Suprapubic skin (tissue), 4 donors: ENCODE measurements at regions not wholly inside any gene's neighbourhood (a gene's known extent, or its start where the extent isn't known, plus 50 kb on each side); places are given as distances from the start of the nearest gene placed in this dataset.
"Not testable (repeated sequence)": the region's sequence is repeated elsewhere in the genome, so short reads cannot be mapped to it uniquely, and the experiment has no call there.

Experiments
- DNase-seq, 2 donors: peaks; one replicate each; pipeline ENCODE4 v3.0.0-alpha.2; 2019; ENCODE audit warnings: low spot score in 2 of 2
- H3K27ac ChIP-seq: fragments of 200-600 bp; sonication (generic); one replicate; pipeline ENCODE4 v1.5.1; 2019
- H3K27me3 ChIP-seq: fragments of 200-600 bp; sonication (generic); one replicate; pipeline ENCODE4 v1.5.1; 2019
- H3K36me3 ChIP-seq: fragments of 200-600 bp; sonication (generic); one replicate; pipeline ENCODE4 v1.5.1; 2019
- H3K4me1 ChIP-seq: fragments of 200-600 bp; sonication (generic); one replicate; pipeline ENCODE4 v1.5.1; 2019
- H3K4me3 ChIP-seq: fragments of 200-600 bp; sonication (generic); one replicate; pipeline ENCODE4 v1.5.1; 2019; ENCODE audit warnings: mild to moderate bottlenecking
- H3K9me3 ChIP-seq: fragments of 200-600 bp; sonication (generic); one replicate; pipeline ENCODE4 v1.5.1; 2019
- EP300 ChIP-seq: sonication (generic); formaldehyde crosslinking; IDR thresholded peaks from one replicate; pipeline ENCODE4 v1.6.1; 2017; ENCODE audit warnings: antibody characterized with exemption
- POLR2A ChIP-seq, 2 donors: fragments of 450-650 bp; IDR thresholded peaks; one replicate each; pipeline ENCODE4 v1.6.1; 2017; ENCODE audit warnings: antibody characterized with exemption in 2 of 2, mild to moderate bottlenecking in 2 of 2, moderate library complexity in 2 of 2
- POLR2AphosphoS5 ChIP-seq, 3 donors: sonication (generic); formaldehyde crosslinking; IDR thresholded peaks; one replicate each; pipeline ENCODE4 v1.6.1; 2017; ENCODE audit warnings: antibody characterized with exemption in 3 of 3
- WGBS: methylation state at CpG from one replicate; pipeline ENCODE4 v1.1.5; 2018; 5-methylcytosine and 5-hydroxymethylcytosine counted together
- TF ChIP-seq, protein P1 (sequence below), 2 donors: fragments of 200-600 bp in 1 of 2; fragments of 450-650 bp in 1 of 2; sonication (generic) in 1 of 2; IDR thresholded peaks; one replicate each; pipeline ENCODE4 v1.5.1; 2016 to 2019; ENCODE audit warnings: antibody characterized with exemption in 2 of 2, mild to moderate bottlenecking in 1 of 2, moderate library complexity in 1 of 2

DNA sequence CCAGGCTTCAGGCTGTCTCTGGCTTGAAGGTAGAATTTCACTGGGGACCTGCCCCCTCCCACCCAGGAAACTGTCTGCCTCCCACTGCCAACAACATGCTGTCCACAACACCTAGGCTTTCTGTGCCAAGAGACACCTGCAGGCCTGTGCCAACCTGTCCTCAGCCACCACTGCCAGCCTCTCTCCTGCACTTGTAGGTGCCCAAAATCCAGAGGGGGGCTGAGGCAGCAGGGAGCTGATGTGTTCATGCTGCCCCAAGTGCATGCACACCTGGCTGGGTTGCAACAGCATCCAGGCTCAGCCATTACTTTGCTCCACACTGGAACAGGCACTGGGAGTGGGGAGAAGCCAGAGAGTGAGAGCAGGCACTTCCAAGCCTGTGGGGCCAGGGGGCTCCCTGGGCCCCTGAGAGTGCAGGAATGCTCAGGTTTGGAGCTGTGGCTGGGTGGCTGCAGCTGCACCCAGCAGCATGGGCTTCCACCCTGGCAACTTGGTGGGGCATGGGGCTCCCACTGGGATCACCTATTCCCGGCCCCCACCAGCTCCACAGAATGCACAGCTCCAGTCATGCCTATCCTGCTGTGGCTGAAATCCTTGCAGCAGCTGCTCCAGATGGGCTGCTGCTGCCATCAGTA is 218.1 kb upstream of the OBI1 start:
- Histone ChIP-seq H3K27ac (no peak overlapping the region), H3K27me3 (no peaks in the 10 kb centered on the region), H3K4me1 (no peaks in the 10 kb centered on the region), H3K36me3 (no peaks in the 10 kb centered on the region), H3K9me3 (no peaks in the 10 kb centered on the region), H3K4me3 (no peak overlapping the region)
- TF ChIP-seq POLR2A (IDR thresholded peaks at IDR 0.05) (no peak), EP300 (no peak), POLR2AphosphoS5 (IDR thresholded peaks at IDR 0.05) (no peak)
- TF ChIP-seq, protein P1, sequence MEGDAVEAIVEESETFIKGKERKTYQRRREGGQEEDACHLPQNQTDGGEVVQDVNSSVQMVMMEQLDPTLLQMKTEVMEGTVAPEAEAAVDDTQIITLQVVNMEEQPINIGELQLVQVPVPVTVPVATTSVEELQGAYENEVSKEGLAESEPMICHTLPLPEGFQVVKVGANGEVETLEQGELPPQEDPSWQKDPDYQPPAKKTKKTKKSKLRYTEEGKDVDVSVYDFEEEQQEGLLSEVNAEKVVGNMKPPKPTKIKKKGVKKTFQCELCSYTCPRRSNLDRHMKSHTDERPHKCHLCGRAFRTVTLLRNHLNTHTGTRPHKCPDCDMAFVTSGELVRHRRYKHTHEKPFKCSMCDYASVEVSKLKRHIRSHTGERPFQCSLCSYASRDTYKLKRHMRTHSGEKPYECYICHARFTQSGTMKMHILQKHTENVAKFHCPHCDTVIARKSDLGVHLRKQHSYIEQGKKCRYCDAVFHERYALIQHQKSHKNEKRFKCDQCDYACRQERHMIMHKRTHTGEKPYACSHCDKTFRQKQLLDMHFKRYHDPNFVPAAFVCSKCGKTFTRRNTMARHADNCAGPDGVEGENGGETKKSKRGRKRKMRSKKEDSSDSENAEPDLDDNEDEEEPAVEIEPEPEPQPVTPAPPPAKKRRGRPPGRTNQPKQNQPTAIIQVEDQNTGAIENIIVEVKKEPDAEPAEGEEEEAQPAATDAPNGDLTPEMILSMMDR (IDR thresholded peaks at IDR 0.05) = no peak
- no CpG with 5 or more reads among the region's 1 CpG for WGBS
- no peak for DNase-seq

DNA sequence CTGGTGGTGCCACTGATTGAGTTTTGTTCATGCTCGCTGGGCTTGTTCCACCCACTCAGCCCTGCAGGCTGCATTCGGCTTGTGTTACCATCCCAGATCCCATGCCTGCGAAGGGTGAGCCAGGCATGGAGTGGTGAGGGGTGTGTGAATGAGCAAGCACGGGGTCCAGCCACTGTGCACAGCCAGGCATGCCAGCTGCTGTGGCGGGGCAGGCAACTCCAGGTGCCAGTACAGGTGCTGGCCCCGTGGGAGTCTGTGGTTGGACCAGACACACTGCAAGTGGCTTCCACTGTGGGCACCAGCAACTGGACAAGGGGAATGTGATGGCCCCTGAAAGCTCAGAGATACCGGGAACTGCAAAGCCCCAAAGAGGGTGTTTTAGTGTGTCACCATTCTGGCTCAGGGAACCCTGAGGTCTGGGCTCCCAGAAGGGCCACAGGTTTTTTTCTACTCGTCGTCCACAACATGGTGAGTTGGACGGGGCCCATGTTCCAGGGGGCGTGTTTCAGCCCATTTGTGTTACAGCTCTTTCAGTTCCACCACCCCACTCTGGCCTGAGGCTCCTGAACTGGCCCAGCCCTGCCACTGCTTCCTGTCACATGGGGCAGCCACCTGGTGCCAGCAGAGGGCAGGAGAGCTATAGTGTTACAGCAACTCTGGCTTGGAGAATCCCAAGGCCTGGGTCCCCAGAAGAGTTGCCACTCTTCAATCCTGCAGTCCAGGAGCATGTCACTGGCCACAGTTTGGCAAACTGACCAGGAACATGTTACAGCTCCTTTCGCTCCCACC is 217.0 kb upstream of the OBI1 start:
- TF ChIP-seq, protein P1 (IDR thresholded peaks at IDR 0.05) = no peak
- TF ChIP-seq POLR2A (IDR thresholded peaks at IDR 0.05) (no peak), EP300 (no peak), POLR2AphosphoS5 (IDR thresholded peaks at IDR 0.05) (no peak)
- H3K4me3 ChIP-seq = no peak overlapping the region
- no peaks in the 10 kb centered on the region for H3K9me3 ChIP-seq
- no peaks in the 10 kb centered on the region for H3K36me3 ChIP-seq
- no peak overlapping the region for H3K27ac ChIP-seq
- no peaks in the 10 kb centered on the region for H3K4me1 ChIP-seq
- no peaks in the 10 kb centered on the region for H3K27me3 ChIP-seq
- DNase-seq = no peak
- 90% methylated on average over 7 of the region's 12 CpGs for WGBS

DNA sequence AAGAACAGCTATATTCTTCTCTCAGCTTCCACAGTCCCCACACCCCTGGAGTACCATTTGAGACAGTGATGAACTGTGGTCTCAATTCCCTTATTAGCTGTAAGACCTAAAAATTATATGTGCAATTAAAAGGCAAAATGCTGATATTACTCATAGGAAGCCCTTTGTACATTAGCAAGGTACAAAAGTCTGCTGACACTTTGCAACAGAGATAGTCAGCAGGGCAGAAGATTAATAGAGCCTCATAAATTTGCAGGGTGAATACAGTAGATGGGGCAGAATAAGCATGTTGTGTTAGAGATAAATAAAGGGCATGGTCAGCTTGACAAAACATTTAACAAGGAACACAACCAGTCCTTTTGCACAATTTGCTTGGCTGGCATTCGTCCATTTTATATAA is 210.0 kb upstream of the OBI1 start:
- DNase-seq = no peak
- Histone ChIP-seq H3K4me3 (no peak overlapping the region), H3K36me3 (no peaks in the 10 kb centered on the region), H3K27ac (no peak overlapping the region), H3K9me3 (no peaks in the 10 kb centered on the region), H3K4me1 (no peaks in the 10 kb centered on the region), H3K27me3 (no peaks in the 10 kb centered on the region)
- 61% methylated on average over 1 of the region's 1 CpG for WGBS
- TF ChIP-seq POLR2A (IDR thresholded peaks at IDR 0.05) = no peak

DNA sequence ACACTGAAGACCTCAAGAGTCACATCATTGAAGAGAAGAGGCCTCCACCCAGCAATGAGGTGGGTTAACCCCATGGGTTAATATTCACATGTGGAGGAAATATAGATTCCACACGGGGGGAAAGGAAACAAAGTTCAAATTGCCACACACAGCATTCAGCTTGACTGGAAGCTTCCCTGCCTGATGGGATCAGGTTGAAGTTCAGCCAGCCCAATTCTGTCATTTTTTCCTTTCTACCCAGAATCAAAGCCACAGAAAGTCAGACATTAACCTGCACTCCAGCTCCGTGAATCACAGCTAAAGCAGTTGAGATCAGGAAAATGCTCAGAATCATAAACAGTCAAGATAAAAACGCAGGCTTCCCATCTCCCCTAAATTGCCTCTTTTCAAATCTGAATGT is 208.7 kb upstream of the OBI1 start:
- H3K27me3 ChIP-seq = no peaks in the 10 kb centered on the region
- no peak overlapping the region for H3K4me3 ChIP-seq
- WGBS = 67% methylated on average over 3 of the region's 3 CpGs

DNA sequence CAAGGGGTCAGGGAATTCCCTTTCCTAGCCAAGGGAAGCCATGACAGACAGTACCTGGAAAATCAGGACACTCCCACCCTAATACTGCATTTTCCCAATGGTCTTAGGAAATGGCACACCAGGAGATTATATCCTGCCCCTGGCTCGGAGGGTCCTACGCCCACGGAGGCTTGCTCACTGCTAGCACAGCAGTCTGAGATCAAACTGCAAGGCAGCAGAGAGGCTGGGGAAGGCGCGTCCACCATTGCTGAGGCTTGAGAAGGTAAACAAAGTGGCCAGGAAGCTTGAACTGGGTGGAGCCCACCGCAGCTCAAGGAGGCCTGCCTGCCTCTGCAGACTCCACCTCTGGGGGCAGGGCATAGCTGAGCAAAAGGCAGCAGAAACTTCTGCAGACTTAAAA is 207.1 kb upstream of the OBI1 start:
- not testable (repeated sequence) for H3K27ac ChIP-seq, H3K4me3 ChIP-seq, DNase-seq, H3K9me3 ChIP-seq, H3K4me1 ChIP-seq, H3K36me3 ChIP-seq, H3K27me3 ChIP-seq
- WGBS = 65% methylated on average over 2 of the region's 6 CpGs

More for the DNA sequence above, 208.7 kb upstream of the OBI1 start:
- Histone ChIP-seq H3K9me3 (no peaks in the 10 kb centered on the region), H3K27ac (no peak overlapping the region), H3K4me1 (no peaks in the 10 kb centered on the region), H3K36me3 (no peaks in the 10 kb centered on the region)
- TF ChIP-seq POLR2A (IDR thresholded peaks at IDR 0.05) = no peak
- TF ChIP-seq EP300 = no peak
- no peak for TF ChIP-seq POLR2AphosphoS5 (IDR thresholded peaks at IDR 0.05)
- TF ChIP-seq, protein P1 (IDR thresholded peaks at IDR 0.05) = no peak
- no peak for DNase-seq

DNA sequence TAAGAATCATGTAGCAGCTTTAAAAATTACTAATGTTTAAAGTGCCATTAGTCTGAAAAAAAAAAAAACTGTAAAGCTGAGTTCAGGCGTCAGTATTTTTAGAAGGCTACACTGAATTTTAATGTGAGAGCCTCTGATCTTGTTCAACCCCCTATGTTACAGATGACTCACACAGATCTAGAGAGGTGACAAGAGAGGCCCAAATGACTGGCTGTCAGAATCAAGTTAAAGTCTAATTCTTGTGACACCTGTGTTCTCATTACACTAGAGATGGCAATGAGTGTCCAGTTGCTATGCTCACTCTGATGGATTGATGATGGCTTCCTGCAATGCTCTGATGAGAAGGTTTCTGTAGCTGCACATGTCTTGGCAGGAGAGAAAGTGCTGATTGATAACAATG is 203.5 kb upstream of the OBI1 start:
- H3K9me3 ChIP-seq = no peaks in the 10 kb centered on the region
- H3K36me3 ChIP-seq = no peaks in the 10 kb centered on the region
- no peak overlapping the region for H3K27ac ChIP-seq
- 62% methylated on average over 1 of the region's 1 CpG for WGBS
- DNase-seq = no peak
- no peaks in the 10 kb centered on the region for H3K27me3 ChIP-seq
- H3K4me1 ChIP-seq = no peaks in the 10 kb centered on the region
- H3K4me3 ChIP-seq = no peak overlapping the region
- TF ChIP-seq EP300 (no peak), POLR2A (IDR thresholded peaks at IDR 0.05) (no peak), POLR2AphosphoS5 (IDR thresholded peaks at IDR 0.05) (no peak)
- TF ChIP-seq, protein P1 (IDR thresholded peaks at IDR 0.05) = no peak
